Peyer's patch (tissue), 4 donors: ENCODE measurements at regions not wholly inside any gene's neighbourhood (a gene's known extent, or its start where the extent isn't known, plus 50 kb on each side); places are given as distances from the start of the nearest gene placed in this dataset.

ENCODE experiments used
- CTCF ChIP-seq, 6 experiments: fragments of 450-650 bp in 4 of 6; fragments of 200-600 bp in 2 of 6; sonication (generic) in 1 of 6; IDR thresholded peaks; one replicate each; pipeline ENCODE4 v1.5.1; 2017 to 2019; ENCODE audit warnings: antibody characterized with exemption in 6 of 6, mild to moderate bottlenecking in 3 of 6, moderate library complexity in 1 of 6
- POLR2A ChIP-seq, 2 donors: fragments of 450-650 bp; IDR thresholded peaks; one replicate each; pipeline ENCODE4 v1.5.1; 2017; ENCODE audit warnings: antibody characterized with exemption in 2 of 2, mild to moderate bottlenecking in 2 of 2, moderate library complexity in 2 of 2

- TF ChIP-seq POLR2A (IDR thresholded peaks at IDR 0.05): no peak
- TF ChIP-seq CTCF (IDR thresholded peaks at IDR 0.05): no peak
Measured at GRCh38 chr9:116070256-116070914, 83.2 kb upstream of the PAPPA start.
